ENCODE measurements at regions not wholly inside any gene's neighbourhood (a gene's known extent, or its start where the extent isn't known, plus 50 kb on each side); places are given as distances from the start of the nearest gene placed in this dataset.

GRCh38 chr6:133818320-133818719 is 70.6 kb upstream of the TCF21 start:
- TF ChIP-seq JUN (IDR thresholded peaks at IDR 0.05; ENCODE audit: borderline replicate concordance, low read depth, low read length) (no peak), JUN (CRISPR knock-in tag; IDR thresholded peaks at IDR 0.05; ENCODE audit: borderline replicate concordance) (no peak), ZNF696 (CRISPR knock-in tag; conservative IDR thresholded peaks at IDR 0.05) (no peak), TBP (optimal IDR thresholded peaks at IDR 0.05; ENCODE audit: low read depth, low read length) (no peak), NCOA1 (IDR thresholded peaks at IDR 0.05; ENCODE audit: low read depth) (no peak), ZNF274 (IDR thresholded peaks at IDR 0.05; ENCODE audit: borderline replicate concordance, low read depth, low read length) (no peak), POLR2A (conservative IDR thresholded peaks at IDR 0.05) (no peak), TFE3 (CRISPR knock-in tag; IDR thresholded peaks at IDR 0.05) (no peak), CHD2 (IDR thresholded peaks at IDR 0.05; ENCODE audit: low read depth, low read length) (peak; percentile 80), CTCF (IDR thresholded peaks at IDR 0.05 in 2 of 3, conservative IDR thresholded peaks at IDR 0.05 in 1 of 3; ENCODE audit: insufficient read depth in 2 of 3, low read depth in 1 of 3, low read length in 3 of 3) (peak in 1 of 3 experiments; percentile 8; a peak in 1 of 6 replicates), EP300 (IDR thresholded peaks at IDR 0.05; ENCODE audit: low read length) (no peak), EZH2 (IDR thresholded peaks at IDR 0.05; ENCODE audit: borderline replicate concordance, low read depth, low read length) (no peak), NRF1 (conservative IDR thresholded peaks at IDR 0.05 in 1 of 2, IDR thresholded peaks at IDR 0.05 in 1 of 2) (no peak)

Measured in K562 (cell line).